A673 (cell line): ENCODE measurements at regions not wholly inside any gene's neighbourhood (a gene's known extent, or its start where the extent isn't known, plus 50 kb on each side); places are given as distances from the start of the nearest gene placed in this dataset.

Source experiments
- BruUV-seq: library from RNA; stranded (reverse); fragments of 400-500 nt; replicated peaks from 2 replicates; lab custom pipeline; 2021; lab: Mats Ljungman, UMichigan
- CTCF ChIA-PET: fragments of 300-600 bp; sonication (Branson Sonifier 250); formaldehyde crosslinking; loops from one replicate; lab custom pipeline; 2022; ENCODE audit warnings: antibody characterized with exemption; lab: Charles Lee
- POLR2A ChIA-PET: fragments of 300-600 bp; sonication (Branson Sonifier 250); formaldehyde crosslinking; loops from one replicate; lab custom pipeline; 2022; ENCODE audit warnings: antibody characterized with exemption; ENCODE audit not compliant: low non-redundant PET; lab: Charles Lee
- DNase-seq: peaks from one replicate; pipeline ENCODE4 v3.0.0-alpha.2; 2015; ENCODE audit warnings: low spot score
- H3K27ac ChIP-seq: fragments of 200-600 bp; sonication (generic); 2 replicates; pipeline ENCODE4 v1.5.1; 2016; ENCODE audit warnings: mixed run types, low read depth, mild to moderate bottlenecking, mixed read lengths, antibody characterized with exemption, low read length; ENCODE audit not compliant: poor library complexity, severe bottlenecking
- H3K27me3 ChIP-seq: fragments of 200-600 bp; sonication (generic); replicated peaks from 2 replicates; pipeline ENCODE4 v1.6.1; 2017; ENCODE audit warnings: mixed run types, low read depth, mild to moderate bottlenecking, mixed read lengths, antibody characterized with exemption, low read length; ENCODE audit not compliant: insufficient read depth, poor library complexity
- H3K36me3 ChIP-seq: fragments of 200-600 bp; sonication (generic); 2 replicates; pipeline ENCODE4 v1.6.1; 2016; ENCODE audit warnings: mixed run types, mild to moderate bottlenecking, mixed read lengths, antibody characterized with exemption, low read length; ENCODE audit not compliant: insufficient read depth, poor library complexity, severe bottlenecking
- H3K4me1 ChIP-seq: fragments of 200-600 bp; sonication (generic); 2 replicates; pipeline ENCODE4 v1.6.1; 2017; ENCODE audit warnings: mixed run types, mild to moderate bottlenecking, mixed read lengths, antibody characterized with exemption, low read length; ENCODE audit not compliant: insufficient read depth, poor library complexity, severe bottlenecking
- H3K4me3 ChIP-seq: fragments of 200-600 bp; sonication (generic); 2 replicates; pipeline ENCODE4 v1.5.1; 2016; ENCODE audit warnings: low read depth, mixed run types, mild to moderate bottlenecking, mixed read lengths, low read length; ENCODE audit not compliant: poor library complexity, severe bottlenecking
- H3K9me3 ChIP-seq: fragments of 200-600 bp; sonication (generic); 2 replicates; pipeline ENCODE4 v1.6.1; 2016; ENCODE audit warnings: mixed run types, low read depth, mild to moderate bottlenecking, mixed read lengths, antibody characterized with exemption, low read length; ENCODE audit not compliant: poor library complexity, severe bottlenecking
- CTCF ChIP-seq: fragments of 300-800, 200-600 bp; sonication (generic); conservative IDR thresholded peaks from 2 replicates; pipeline ENCODE4 v1.5.1; 2017; ENCODE audit warnings: low read depth, mild to moderate bottlenecking, antibody characterized with exemption, low read length, moderate library complexity, mixed read lengths
- EZH2 ChIP-seq: fragments of 200-600 bp; sonication (generic); IDR thresholded peaks from 2 replicates; pipeline ENCODE4 v1.6.1; 2017; ENCODE audit warnings: borderline replicate concordance, low read depth, mild to moderate bottlenecking, mixed read lengths, antibody characterized with exemption, low read length; ENCODE audit not compliant: poor library complexity, severe bottlenecking
- intact Hi-C: fragments of 100-400 bp; cut with micrococcal nuclease; formaldehyde crosslinking; loops from one replicate; pipeline ENCODE4 v1.10.0; 2022; ENCODE audit not compliant: unreplicated experiment

- no TSS peak for BruUV-seq
- ChIA-PET CTCF (interaction anchor here (0.6 to 1.0 kb wide), 2 partner anchors 29 to 55 kb away, joined by 3 to 5 read pairs; no protein-coding TSS in a partner anchor), POLR2A (no interaction called here)
- Histone ChIP-seq H3K27ac (no peak overlapping the region), H3K4me1 (no peaks in the 10 kb centered on the region), H3K9me3 (no peaks in the 10 kb centered on the region), H3K4me3 (no peak overlapping the region), H3K36me3 (no peaks in the 10 kb centered on the region), H3K27me3 (no peaks in the 10 kb centered on the region)
- DNase-seq, result no peak
- TF ChIP-seq CTCF, result no peak
- intact Hi-C loops, result no loop called here
Observed at GRCh38 chr2:96436416-96436815, 68.7 kb downstream of the NEURL3 start.

DNA sequence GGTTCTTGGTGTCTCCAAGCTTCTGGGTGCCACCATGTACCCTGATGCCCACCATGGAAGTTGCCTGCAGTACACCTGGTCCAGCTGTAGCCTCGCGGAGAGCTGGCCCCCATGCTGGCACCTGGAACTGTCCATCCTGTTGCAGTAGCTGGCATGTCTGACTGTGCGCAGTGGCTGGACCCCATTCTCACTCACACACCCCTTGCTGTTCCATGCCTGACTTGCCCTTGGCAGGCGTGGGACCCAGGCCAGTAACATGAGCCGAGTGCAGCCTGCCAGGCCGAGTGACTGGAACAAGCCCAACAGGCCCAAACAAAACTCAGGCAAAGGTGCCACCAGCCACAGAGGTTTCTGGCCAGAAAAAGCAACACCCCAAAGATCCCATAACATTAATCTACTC is 73.8 kb downstream of the NEURL3 start:
- H3K27me3 ChIP-seq, result no peaks in the 10 kb centered on the region
- no TSS peak for BruUV-seq
- intact Hi-C loops, result no loop called here
- no peaks in the 10 kb centered on the region for H3K4me1 ChIP-seq
- DNase-seq, result no peak
- CTCF ChIA-PET, result no interaction called here
- H3K9me3 ChIP-seq, result peaks cover 9% of the 10 kb centered on the region
- no peaks in the 10 kb centered on the region for H3K36me3 ChIP-seq
- no peak overlapping the region for H3K27ac ChIP-seq
- POLR2A ChIA-PET, result no interaction called here
- TF ChIP-seq CTCF (no peak), EZH2 (no peak)
- H3K4me3 ChIP-seq, result no peak overlapping the region

- Histone ChIP-seq H3K9me3 (peaks cover 9% of the 10 kb centered on the region), H3K27me3 (no peaks in the 10 kb centered on the region), H3K4me3 (no peak overlapping the region), H3K36me3 (no peaks in the 10 kb centered on the region), H3K27ac (no peak overlapping the region), H3K4me1 (no peaks in the 10 kb centered on the region)
- POLR2A ChIA-PET, result no interaction called here
- BruUV-seq, result no TSS peak
- intact Hi-C loops, result no loop called here
- DNase-seq, result no peak
- no peak for TF ChIP-seq CTCF
- TF ChIP-seq EZH2, result no peak
- CTCF ChIA-PET, result interaction anchor here (0.6 kb wide), 1 partner anchor 199 kb away, joined by 3 read pairs; no protein-coding TSS in a partner anchor
Observed at GRCh38 chr2:96430394-96430988, 74.7 kb downstream of the NEURL3 start.
